ENCODE measurements at regions not wholly inside any gene's neighbourhood (a gene's known extent, or its start where the extent isn't known, plus 50 kb on each side); places are given as distances from the start of the nearest gene placed in this dataset.

DNA sequence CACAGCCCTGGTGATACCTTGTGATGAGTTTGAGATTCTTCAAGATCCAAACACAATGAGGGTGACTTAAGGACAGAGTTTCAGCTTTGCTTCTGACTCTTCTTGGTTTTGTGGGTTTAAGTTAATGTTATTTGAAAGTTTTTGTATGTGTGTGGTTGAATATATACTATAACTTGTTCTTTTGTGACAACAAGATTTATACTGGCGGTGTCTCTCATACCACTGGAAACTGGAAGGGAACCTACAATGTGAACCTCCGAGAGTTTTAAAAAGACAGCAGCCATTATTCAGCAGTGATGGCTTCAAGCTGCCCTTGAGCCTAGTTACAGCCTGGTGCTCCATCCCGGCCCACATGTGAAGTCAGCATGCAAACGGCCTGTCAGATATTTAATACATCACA lies 87.9 kb upstream of the IGF1 start:
- H3K27me3 Mint-ChIP-seq (ENCODE audit: low read depth), result no peaks in the 10 kb centered on the region
- H3K27ac Mint-ChIP-seq (ENCODE audit: unreplicated experiment), result no peak overlapping the region
- H3K4me3 Mint-ChIP-seq, result no peak overlapping the region
- H3K4me1 Mint-ChIP-seq, result peaks cover 6% of the 10 kb centered on the region
- TF ChIP-seq, protein P1, sequence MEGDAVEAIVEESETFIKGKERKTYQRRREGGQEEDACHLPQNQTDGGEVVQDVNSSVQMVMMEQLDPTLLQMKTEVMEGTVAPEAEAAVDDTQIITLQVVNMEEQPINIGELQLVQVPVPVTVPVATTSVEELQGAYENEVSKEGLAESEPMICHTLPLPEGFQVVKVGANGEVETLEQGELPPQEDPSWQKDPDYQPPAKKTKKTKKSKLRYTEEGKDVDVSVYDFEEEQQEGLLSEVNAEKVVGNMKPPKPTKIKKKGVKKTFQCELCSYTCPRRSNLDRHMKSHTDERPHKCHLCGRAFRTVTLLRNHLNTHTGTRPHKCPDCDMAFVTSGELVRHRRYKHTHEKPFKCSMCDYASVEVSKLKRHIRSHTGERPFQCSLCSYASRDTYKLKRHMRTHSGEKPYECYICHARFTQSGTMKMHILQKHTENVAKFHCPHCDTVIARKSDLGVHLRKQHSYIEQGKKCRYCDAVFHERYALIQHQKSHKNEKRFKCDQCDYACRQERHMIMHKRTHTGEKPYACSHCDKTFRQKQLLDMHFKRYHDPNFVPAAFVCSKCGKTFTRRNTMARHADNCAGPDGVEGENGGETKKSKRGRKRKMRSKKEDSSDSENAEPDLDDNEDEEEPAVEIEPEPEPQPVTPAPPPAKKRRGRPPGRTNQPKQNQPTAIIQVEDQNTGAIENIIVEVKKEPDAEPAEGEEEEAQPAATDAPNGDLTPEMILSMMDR (conservative IDR thresholded peaks at IDR 0.05), result no peak
- H3K36me3 Mint-ChIP-seq (ENCODE audit: low read depth), result peaks cover 3% of the 10 kb centered on the region
- no peak for DNase-seq (ENCODE audit: low read depth, low spot score)
- H3K9me3 Mint-ChIP-seq, result peaks cover 8% of the 10 kb centered on the region

DNA sequence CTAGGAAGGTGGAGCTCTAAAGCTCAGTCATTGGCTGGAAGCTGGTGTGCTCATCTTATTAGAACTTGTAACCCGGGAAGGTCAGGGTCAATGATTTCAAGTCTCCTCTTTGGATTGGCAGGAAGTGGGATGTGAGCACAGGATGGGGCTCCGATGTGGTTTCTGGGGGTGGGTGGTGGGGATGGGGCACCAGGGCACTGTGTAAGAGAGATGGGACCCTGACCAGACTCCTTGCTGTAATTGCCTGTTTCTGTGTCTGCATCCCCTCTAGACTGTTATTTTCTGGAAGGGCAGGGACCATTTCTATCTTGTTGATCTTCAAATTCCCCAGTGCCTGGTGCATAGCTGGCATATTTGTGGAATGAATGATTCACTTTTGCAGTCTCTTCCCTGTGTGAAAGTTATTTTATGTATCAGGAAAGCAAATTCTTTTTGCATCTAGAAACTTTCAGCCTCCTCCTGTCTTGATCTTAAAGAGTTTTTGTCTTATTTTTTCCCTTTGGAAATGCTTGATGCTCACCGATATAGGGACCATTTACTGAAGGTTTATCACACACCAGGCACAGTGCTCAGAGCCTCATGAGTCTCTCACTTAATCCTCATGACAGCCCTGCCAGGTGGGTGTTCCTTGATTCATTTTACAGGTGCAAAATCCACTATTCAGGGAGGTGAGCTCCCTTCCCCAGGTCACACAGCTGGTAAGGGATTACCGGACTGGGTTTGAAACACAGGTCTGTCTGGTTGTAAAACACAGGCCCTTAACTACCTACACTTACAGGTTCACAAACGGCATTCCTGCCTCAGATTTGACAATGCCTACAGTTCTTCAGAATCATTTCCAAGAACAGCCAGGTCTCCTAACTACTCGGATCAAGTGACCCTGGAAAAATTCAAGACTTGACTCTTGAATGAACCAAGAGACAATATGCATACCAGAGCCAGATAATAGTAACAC lies 86.9 kb upstream of the IGF1 start:
- Mint-ChIP-seq H3K4me1 (peaks cover 10% of the 10 kb centered on the region), H3K27me3 (ENCODE audit: low read depth) (no peaks in the 10 kb centered on the region), H3K9me3 (peaks cover 8% of the 10 kb centered on the region), H3K27ac (ENCODE audit: unreplicated experiment) (no peak overlapping the region), H3K4me3 (no peak overlapping the region), H3K36me3 (ENCODE audit: low read depth) (peaks cover 3% of the 10 kb centered on the region)
- DNase-seq (ENCODE audit: low read depth, low spot score), result no peak
- TF ChIP-seq, protein P1 (conservative IDR thresholded peaks at IDR 0.05), result no peak

DNA sequence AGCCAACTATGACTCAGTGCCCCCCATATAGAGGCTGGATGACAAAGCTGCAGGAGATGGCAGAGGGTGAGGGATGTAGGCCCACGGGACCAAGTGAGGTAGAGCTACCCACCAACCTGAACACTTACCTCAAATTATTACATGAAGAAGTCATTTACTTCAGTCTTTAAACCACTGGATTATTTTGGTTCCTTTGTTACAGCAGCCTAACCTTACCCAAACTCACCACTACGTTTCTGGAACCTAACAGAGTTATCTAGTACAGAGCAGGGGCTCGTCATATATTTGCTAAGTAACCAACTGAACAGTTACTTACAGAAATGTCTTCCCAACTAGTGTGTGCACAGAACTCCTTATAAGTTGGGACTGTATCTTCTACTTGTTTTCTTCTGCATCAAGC lies 85.2 kb upstream of the IGF1 start:
- peaks cover 3% of the 10 kb centered on the region for H3K36me3 Mint-ChIP-seq (ENCODE audit: low read depth)
- no peak for DNase-seq (ENCODE audit: low read depth, low spot score)
- no peak overlapping the region for H3K4me3 Mint-ChIP-seq
- TF ChIP-seq, protein P1 (conservative IDR thresholded peaks at IDR 0.05), result no peak
- H3K4me1 Mint-ChIP-seq, result peaks cover 10% of the 10 kb centered on the region
- H3K9me3 Mint-ChIP-seq, result peaks cover 8% of the 10 kb centered on the region
- H3K27ac Mint-ChIP-seq (ENCODE audit: unreplicated experiment), result no peak overlapping the region
- no peaks in the 10 kb centered on the region for H3K27me3 Mint-ChIP-seq (ENCODE audit: low read depth)

DNA sequence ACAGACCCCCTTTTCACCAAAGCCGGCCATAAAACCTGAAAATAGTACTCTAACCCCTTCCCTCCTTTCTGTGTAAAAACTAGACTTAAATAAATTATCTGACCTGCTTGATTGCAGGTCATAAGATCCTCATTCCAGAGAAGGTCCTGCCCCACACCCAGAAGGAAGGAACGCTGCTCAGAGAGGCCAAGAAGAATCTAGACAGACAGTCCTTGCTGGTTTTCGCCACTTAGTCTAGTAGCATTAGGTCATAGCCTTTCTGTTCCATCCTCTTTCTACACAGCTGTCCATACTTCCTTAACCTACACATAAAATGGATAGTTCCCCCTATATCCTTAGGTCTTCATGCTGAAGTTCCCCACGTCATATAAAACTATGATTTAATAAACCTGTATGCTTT lies 83.7 kb upstream of the IGF1 start:
- Mint-ChIP-seq H3K9me3 (peaks cover 3% of the 10 kb centered on the region), H3K4me3 (no peak overlapping the region), H3K27ac (ENCODE audit: unreplicated experiment) (no peak overlapping the region), H3K36me3 (ENCODE audit: low read depth) (peaks cover 3% of the 10 kb centered on the region), H3K27me3 (ENCODE audit: low read depth) (no peaks in the 10 kb centered on the region), H3K4me1 (peaks cover 4% of the 10 kb centered on the region)
- no peak for DNase-seq (ENCODE audit: low read depth, low spot score)
- TF ChIP-seq, protein P1 (conservative IDR thresholded peaks at IDR 0.05), result no peak

DNA sequence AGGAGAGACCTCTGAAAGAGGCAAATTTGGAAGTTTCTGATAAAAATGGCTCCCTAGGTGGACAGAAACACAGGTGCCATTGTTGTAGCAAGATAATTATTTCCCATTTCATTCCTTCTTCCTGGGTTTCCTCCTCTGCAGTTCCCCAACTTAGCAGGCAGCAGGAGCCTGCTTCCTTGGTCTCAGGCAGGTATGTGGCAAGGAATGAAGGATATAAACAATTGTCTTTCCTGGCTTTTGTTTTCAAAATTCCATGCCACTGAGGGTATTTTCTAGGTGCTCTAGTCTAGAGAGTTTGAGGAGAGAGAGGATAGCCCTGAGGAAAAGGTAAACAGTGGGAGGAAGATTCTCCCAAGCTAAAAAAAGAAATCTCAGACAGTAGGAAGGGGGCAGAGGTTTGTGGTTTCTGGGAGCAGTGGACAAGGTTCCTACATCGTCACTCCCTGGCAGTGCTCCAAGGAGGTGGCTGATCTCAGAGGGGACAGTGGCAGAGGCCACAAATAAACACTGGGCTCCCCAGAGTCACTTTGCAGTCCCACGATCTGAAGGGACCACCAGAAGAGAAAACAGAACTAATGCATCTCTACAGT lies 82.6 kb upstream of the IGF1 start:
- TF ChIP-seq, protein P1 (conservative IDR thresholded peaks at IDR 0.05), result no peak
- no peak for DNase-seq (ENCODE audit: low read depth, low spot score)
- H3K36me3 Mint-ChIP-seq (ENCODE audit: low read depth), result peaks cover 3% of the 10 kb centered on the region

More for the DNA sequence above, 82.6 kb upstream of the IGF1 start:
- no peaks in the 10 kb centered on the region for H3K27me3 Mint-ChIP-seq (ENCODE audit: low read depth)
- H3K4me3 Mint-ChIP-seq, result no peak overlapping the region
- H3K27ac Mint-ChIP-seq (ENCODE audit: unreplicated experiment), result peak overlapping the region; percentile 81
- H3K9me3 Mint-ChIP-seq, result peaks cover 3% of the 10 kb centered on the region
- peaks cover 4% of the 10 kb centered on the region for H3K4me1 Mint-ChIP-seq

All from neural crest cell (in vitro differentiated cells).